Psoas muscle (tissue), 7 donors: ENCODE measurements at regions not wholly inside any gene's neighbourhood (a gene's known extent, or its start where the extent isn't known, plus 50 kb on each side); places are given as distances from the start of the nearest gene placed in this dataset.
A peak's percentile ranks its signal among the peaks of the same experiment; 100 is the strongest.

Experiments used
- ATAC-seq, 4 donors: fragments of 200-7000 bp; cut with Tn5 transposase; one replicate each; pipeline ENCODE4 v1.9.1; 2020; ENCODE audit warnings: moderate library complexity in 3 of 4, mild to moderate bottlenecking in 2 of 4
- DNase-seq, 2 donors: peaks; one replicate each; pipeline ENCODE4 v3.0.0-alpha.2; 2020
- H3K27ac ChIP-seq: fragments of 200-600 bp; one replicate; pipeline ENCODE4 v1.8.0; 2022
- H3K27me3 ChIP-seq, 3 donors: fragments of 200-600 bp in 1 of 3; one replicate each; pipeline versions ENCODE4 v1.6.1 to v1.8.0; 2013 to 2022; ENCODE audit warnings: low read length in 2 of 3, mild to moderate bottlenecking in 2 of 3, moderate library complexity in 1 of 3; ENCODE audit not compliant: insufficient read depth in 3 of 3
- H3K36me3 ChIP-seq, 2 donors: fragments of 200-600 bp in 1 of 2; one replicate each; pipeline versions ENCODE4 v1.6.1 to v1.8.0; 2013 to 2022; ENCODE audit warnings: low read depth in 1 of 2, mild to moderate bottlenecking in 1 of 2, moderate library complexity in 1 of 2; ENCODE audit not compliant: insufficient read depth in 1 of 2
- H3K4me1 ChIP-seq: fragments of 200-600 bp; one replicate; pipeline ENCODE4 v1.8.0; 2022
- H3K4me3 ChIP-seq: fragments of 200-600 bp; one replicate; pipeline ENCODE4 v1.8.0; 2022; ENCODE audit warnings: mild to moderate bottlenecking
- H3K9me3 ChIP-seq: fragments of 200-600 bp; one replicate; pipeline ENCODE4 v1.8.0; 2022
- CTCF ChIP-seq: fragments of 200-600 bp; IDR thresholded peaks from one replicate; pipeline ENCODE4 v1.8.0; 2022; ENCODE audit warnings: antibody characterized with exemption
- WGBS, 3 donors: extraction: QIAGEN DNeasy Blood & Tissue Kit; methylation state at CpG; one replicate each; pipeline versions ENCODE4 v1.1.6 to v1.1.7; 2013; 5-methylcytosine and 5-hydroxymethylcytosine counted together
- intact Hi-C, 2 donors: fragments of 100-400 bp; cut with DNase I; formaldehyde crosslinking; loops; one replicate each; pipeline versions ENCODE4 v1.11.0 to v1.14.2; 2022
- donor health status: healthy with polysubstance abuse.
- donor health status: DM: no; HTN: no; CAD: no; lungs with moderate emphysema.
- donor health status: Bipolar disorder and iron deficiency.
- donor health status: healthy.
- donor health status: DM: yes; HTN: yes; CAD: no.
- donor health status: DM: no; HTN: no; CAD: no.
- donor health status: DM: yes; HTN: yes; CAD: no.

- Histone ChIP-seq H3K9me3 (no peaks in the 10 kb centered on the region), H3K4me3 (no peak overlapping the region), H3K36me3 (no peaks in the 10 kb centered on the region), H3K4me1 (peaks cover 5% of the 10 kb centered on the region), H3K27me3 (no peaks in the 10 kb centered on the region), H3K27ac (peak overlapping the region; percentile 41)
- 18 to 31% (median 21%) methylated on average over 2 of the region's 2 CpGs for WGBS, 3 donors
- no peak for DNase-seq
- intact Hi-C loops: loop anchor here (5.0 kb wide), 2 partner anchors 48 to 233 kb away; partner anchors contain the start of gene MPLKIP (in 1 of the 2)
- no peak for TF ChIP-seq CTCF
- ATAC-seq: peak; percentile 59 to 97 (median 94)
Measured at GRCh38 chr7:39898867-39899266, 51.2 kb upstream of the CDK13 start.
